Esophagus squamous epithelium (tissue), 5 donors: ENCODE measurements at regions not wholly inside any gene's neighbourhood (a gene's known extent, or its start where the extent isn't known, plus 50 kb on each side); places are given as distances from the start of the nearest gene placed in this dataset.

ENCODE experiments used
- DNase-seq: peaks from one replicate; lab custom pipeline; 2025; lab: John Stamatoyannopoulos, UW
- H3K27ac ChIP-seq, 4 donors: fragments of 200-600 bp; sonication (generic); one replicate each; pipeline ENCODE4 v1.5.1; 2016 to 2019; ENCODE audit warnings: mild to moderate bottlenecking in 1 of 4
- H3K27me3 ChIP-seq, 4 donors: fragments of 200-600 bp; sonication (generic); 1 replicate in 3 of 4; 2 replicates in 1 of 4; pipeline versions ENCODE4 v1.5.1 to v1.6.0; 2017 to 2021; ENCODE audit warnings: antibody characterized with exemption in 1 of 4
- H3K36me3 ChIP-seq, 3 donors: fragments of 200-600 bp; sonication (generic); one replicate each; pipeline ENCODE4 v1.5.1; 2016 to 2019
- H3K4me1 ChIP-seq, 3 donors: fragments of 200-600 bp; sonication (generic); one replicate each; pipeline ENCODE4 v1.5.1; 2017 to 2019
- H3K4me3 ChIP-seq, 4 donors: fragments of 200-600 bp; sonication (generic); 1 replicate in 3 of 4; 2 replicates in 1 of 4; pipeline ENCODE4 v1.5.1; 2016 to 2019; ENCODE audit warnings: mild to moderate bottlenecking in 2 of 4, moderate library complexity in 1 of 4
- H3K9me3 ChIP-seq, 3 donors: fragments of 200-600 bp; sonication (generic); one replicate each; pipeline ENCODE4 v1.5.1; 2016 to 2019
- CTCF ChIP-seq, 6 experiments: fragments of 450-650 bp in 4 of 6; fragments of 200-600 bp in 2 of 6; sonication (generic) in 2 of 6; IDR thresholded peaks; one replicate each; pipeline ENCODE4 v1.5.1; 2016 to 2019; ENCODE audit warnings: antibody characterized with exemption in 6 of 6, mild to moderate bottlenecking in 4 of 6, moderate library complexity in 4 of 6
- POLR2A ChIP-seq, 4 donors: fragments of 450-650 bp; IDR thresholded peaks; one replicate each; pipeline ENCODE4 v1.6.1; 2017; ENCODE audit warnings: antibody characterized with exemption in 4 of 4, mild to moderate bottlenecking in 4 of 4, moderate library complexity in 3 of 4
- WGBS, 2 donors: methylation state at CpG; one replicate each; pipeline ENCODE4 v1.1.5; 2018; 5-methylcytosine and 5-hydroxymethylcytosine counted together
- intact Hi-C: fragments of 100-400 bp; cut with DNase I; formaldehyde crosslinking; loops from one replicate; pipeline ENCODE4 v1.15.0; 2022
- donor health status: DM: yes; HTN: yes; CAD: no.

DNA sequence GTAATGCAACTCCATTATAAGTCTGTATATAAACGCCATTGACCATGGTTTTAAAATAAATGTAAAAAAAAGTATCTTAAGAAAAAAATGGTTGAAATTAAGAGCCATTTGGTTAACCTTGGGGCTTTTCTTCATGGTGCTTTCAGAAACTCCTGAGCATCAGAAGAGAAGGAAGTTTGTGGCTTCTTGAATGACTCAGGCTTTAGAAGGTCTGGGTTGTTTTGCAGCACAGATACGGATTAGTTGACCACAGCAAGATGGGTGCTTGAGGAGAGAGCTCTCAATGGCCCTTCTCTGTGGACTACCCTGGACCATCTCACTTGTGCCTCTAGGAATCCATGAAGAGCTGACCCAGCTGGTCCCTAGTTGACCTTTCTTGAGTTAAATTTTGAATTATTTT lies 189.5 kb downstream of the TMEM38B start:
- intact Hi-C loops, result no loop called here
- peaks cover 0 to 6% (median 0%) of the 10 kb centered on the region in 4 donors for H3K27me3 ChIP-seq
- H3K27ac ChIP-seq, result no peak overlapping the region
- no peak for DNase-seq
- no peaks in the 10 kb centered on the region for H3K36me3 ChIP-seq
- no peaks in the 10 kb centered on the region for H3K9me3 ChIP-seq
- TF ChIP-seq POLR2A (IDR thresholded peaks at IDR 0.05), result no peak
- no peak for TF ChIP-seq CTCF (IDR thresholded peaks at IDR 0.05)
- no peaks in the 10 kb centered on the region for H3K4me1 ChIP-seq
- 46 to 67% methylated on average over 2 of the region's 2 CpGs for WGBS, 2 donors
- no peak overlapping the region for H3K4me3 ChIP-seq

- Histone ChIP-seq H3K4me1 (no peaks in the 10 kb centered on the region), H3K27me3 (peaks cover 0 to 3% (median 0%) of the 10 kb centered on the region in 4 donors), H3K9me3 (no peaks in the 10 kb centered on the region), H3K36me3 (no peaks in the 10 kb centered on the region), H3K27ac (no peak overlapping the region), H3K4me3 (no peak overlapping the region)
- WGBS, 2 donors, result 78 to 88% methylated on average over 3 of the region's 3 CpGs
- intact Hi-C loops, result no loop called here
- no peak for DNase-seq
- TF ChIP-seq CTCF (IDR thresholded peaks at IDR 0.05) (no peak), POLR2A (IDR thresholded peaks at IDR 0.05) (no peak)
Observed at GRCh38 chr9:105884416-105884815, 190.1 kb downstream of the TMEM38B start.

DNA sequence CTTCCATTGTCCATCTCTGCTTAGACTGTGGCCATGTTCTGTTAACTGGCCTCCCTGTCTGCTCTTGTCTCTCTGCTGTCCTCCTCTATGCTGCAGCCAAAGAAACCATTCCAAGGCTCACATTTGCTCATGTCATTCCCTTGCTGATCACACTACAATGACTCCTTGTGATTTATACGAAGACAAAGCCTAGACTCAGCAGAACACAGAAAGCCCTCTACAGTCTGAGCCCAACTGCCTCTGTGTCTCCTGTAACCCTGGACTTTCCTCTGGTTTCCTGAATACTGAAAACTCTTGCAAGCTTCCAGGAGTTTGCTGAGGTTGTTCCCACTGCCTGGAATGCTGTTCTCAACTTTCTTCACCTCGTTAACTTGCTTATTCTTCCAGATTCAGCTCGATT lies 191.8 kb downstream of the TMEM38B start:
- no peak for DNase-seq
- 62 to 68% methylated on average over 3 of the region's 3 CpGs for WGBS, 2 donors
- no peak overlapping the region for H3K4me3 ChIP-seq
- H3K27ac ChIP-seq, result no peak overlapping the region
- no peaks in the 10 kb centered on the region for H3K36me3 ChIP-seq
- H3K27me3 ChIP-seq, result no peaks in the 10 kb centered on the region
- H3K4me1 ChIP-seq, result no peaks in the 10 kb centered on the region
- intact Hi-C loops, result no loop called here
- no peak for TF ChIP-seq CTCF (IDR thresholded peaks at IDR 0.05)
- no peak for TF ChIP-seq POLR2A (IDR thresholded peaks at IDR 0.05)
- no peaks in the 10 kb centered on the region for H3K9me3 ChIP-seq

DNA sequence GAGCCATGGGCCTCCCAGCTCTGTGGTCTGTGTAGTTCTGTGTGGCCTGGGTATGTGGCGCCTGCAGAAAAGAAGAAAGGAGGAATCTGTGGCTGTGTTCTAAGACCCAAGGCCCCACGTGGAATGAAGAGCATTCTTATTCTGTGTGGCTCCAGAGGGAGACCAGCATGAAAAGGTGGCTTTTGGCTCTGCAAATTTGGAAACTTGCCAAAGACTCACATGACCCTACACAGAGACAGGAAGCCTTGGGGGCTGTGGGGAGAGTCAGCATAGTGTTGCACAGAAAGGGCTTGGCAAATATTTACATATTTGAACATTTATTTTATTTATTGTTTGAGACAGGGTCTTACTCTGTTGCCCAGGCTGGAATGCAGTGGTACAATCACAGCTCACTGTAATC lies 193.3 kb downstream of the TMEM38B start:
- H3K36me3 ChIP-seq, result no peaks in the 10 kb centered on the region
- H3K27ac ChIP-seq, result no peak overlapping the region
- no peak for DNase-seq
- TF ChIP-seq CTCF (IDR thresholded peaks at IDR 0.05), result no peak
- no peak for TF ChIP-seq POLR2A (IDR thresholded peaks at IDR 0.05)
- intact Hi-C loops, result no loop called here
- H3K4me1 ChIP-seq, result no peaks in the 10 kb centered on the region
- 57% methylated on average over 1 of the region's 2 CpGs; no CpG with 5 or more reads in 1 of the 2 donors for WGBS, 2 donors
- H3K4me3 ChIP-seq, result no peak overlapping the region
- H3K9me3 ChIP-seq, result no peaks in the 10 kb centered on the region
- H3K27me3 ChIP-seq, result no peaks in the 10 kb centered on the region

GRCh38 chr9:105890046-105890822 lies 195.9 kb downstream of the TMEM38B start:
- WGBS, 2 donors, result 36 to 46% methylated on average over 5 of the region's 5 CpGs
- Histone ChIP-seq H3K4me3 (no peak overlapping the region), H3K27ac (no peak overlapping the region), H3K27me3 (no peaks in the 10 kb centered on the region), H3K36me3 (no peaks in the 10 kb centered on the region), H3K9me3 (no peaks in the 10 kb centered on the region), H3K4me1 (no peaks in the 10 kb centered on the region)
- DNase-seq, result no peak
- intact Hi-C loops, result no loop called here
- TF ChIP-seq POLR2A (IDR thresholded peaks at IDR 0.05) (no peak), CTCF (IDR thresholded peaks at IDR 0.05) (no peak)
